Uterus (tissue), 3 donors: ENCODE measurements at regions not wholly inside any gene's neighbourhood (a gene's known extent, or its start where the extent isn't known, plus 50 kb on each side); places are given as distances from the start of the nearest gene placed in this dataset.

Experiments used
- DNase-seq, 2 donors: peaks; one replicate each; pipeline ENCODE4 v3.0.0-alpha.2; 2019 to 2020
- H3K27ac ChIP-seq, 2 donors: fragments of 200-600 bp; sonication (generic); 1 replicate in 1 of 2; 2 replicates in 1 of 2; pipeline ENCODE4 v1.5.1; 2016 to 2018
- H3K27me3 ChIP-seq, 2 donors: fragments of 200-600 bp; sonication (generic); one replicate each; pipeline ENCODE4 v1.5.1; 2018 to 2019; ENCODE audit warnings: control low read depth in 1 of 2
- H3K36me3 ChIP-seq, 2 donors: fragments of 200-600 bp; sonication (generic); one replicate each; pipeline ENCODE4 v1.5.1; 2019; ENCODE audit warnings: control low read depth in 1 of 2
- H3K4me1 ChIP-seq, 2 donors: fragments of 200-600 bp; sonication (generic); one replicate each; pipeline ENCODE4 v1.5.1; 2018 to 2019; ENCODE audit warnings: control low read depth in 1 of 2
- H3K4me3 ChIP-seq, 2 donors: fragments of 200-600 bp; sonication (generic); 1 replicate in 1 of 2; 2 replicates in 1 of 2; pipeline ENCODE4 v1.5.1; 2018 to 2019; ENCODE audit warnings: mild to moderate bottlenecking in 1 of 2
- H3K9me3 ChIP-seq, 2 donors: fragments of 200-600 bp; sonication (generic); one replicate each; pipeline ENCODE4 v1.5.1; 2019; ENCODE audit warnings: control low read depth in 1 of 2
- CTCF ChIP-seq, 4 experiments: fragments of 200-600 bp in 2 of 4; fragments of 450-650 bp in 2 of 4; sonication (generic) in 2 of 4; IDR thresholded peaks; one replicate each; pipeline ENCODE4 v1.5.1; 2016 to 2019; ENCODE audit warnings: antibody characterized with exemption in 4 of 4, mild to moderate bottlenecking in 2 of 4, moderate library complexity in 1 of 4
- POLR2A ChIP-seq, 2 donors: fragments of 450-650 bp; IDR thresholded peaks; one replicate each; pipeline ENCODE4 v1.6.1; 2016; ENCODE audit warnings: antibody characterized with exemption in 2 of 2, mild to moderate bottlenecking in 1 of 2, moderate library complexity in 1 of 2
- intact Hi-C: fragments of 100-400 bp; cut with DNase I; formaldehyde crosslinking; loops from one replicate; pipeline ENCODE4 v1.15.1; 2023; ENCODE audit warnings: low total_unique reads
- donor health status: DM: yes; HTN: yes; CAD: no.

- Histone ChIP-seq H3K4me3 (no peak overlapping the region), H3K27me3 (no peaks in the 10 kb centered on the region), H3K36me3 (no peaks in the 10 kb centered on the region), H3K4me1 (no peaks in the 10 kb centered on the region), H3K27ac (no peak overlapping the region), H3K9me3 (no peaks in the 10 kb centered on the region)
- TF ChIP-seq POLR2A (IDR thresholded peaks at IDR 0.05) (no peak), CTCF (IDR thresholded peaks at IDR 0.05) (no peak)
- intact Hi-C loops = no loop called here
- DNase-seq = no peak
Measured at GRCh38 chr13:61654481-61654880, 238.8 kb upstream of the PCDH20 start.

DNA sequence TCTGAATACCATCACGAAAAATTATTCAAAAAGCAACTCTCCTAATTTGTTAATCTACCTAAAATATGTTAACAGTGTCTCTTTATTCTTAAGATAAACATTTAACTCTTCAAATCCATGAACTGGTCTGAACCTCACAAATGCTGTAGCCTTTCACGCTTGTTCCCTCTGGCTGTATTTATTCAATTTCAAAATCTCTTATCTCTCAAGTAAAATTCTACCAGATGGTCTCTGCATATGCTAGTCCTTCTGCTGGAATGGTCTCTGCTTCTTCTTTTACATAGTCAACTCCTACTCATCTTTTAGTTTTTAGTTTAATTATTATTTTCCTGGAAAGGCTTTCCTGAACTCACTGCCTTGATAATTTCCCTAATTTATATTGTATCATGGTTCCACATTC, 232.9 kb upstream of the PCDH20 start:
- no peaks in the 10 kb centered on the region for H3K27me3 ChIP-seq
- no peak overlapping the region for H3K27ac ChIP-seq
- H3K9me3 ChIP-seq = no peaks in the 10 kb centered on the region
- DNase-seq = no peak
- H3K4me3 ChIP-seq = no peak overlapping the region
- intact Hi-C loops = no loop called here
- no peak for TF ChIP-seq POLR2A (IDR thresholded peaks at IDR 0.05)
- no peak for TF ChIP-seq CTCF (IDR thresholded peaks at IDR 0.05)
- no peaks in the 10 kb centered on the region for H3K4me1 ChIP-seq
- H3K36me3 ChIP-seq = no peaks in the 10 kb centered on the region

GRCh38 chr13:61612192-61612591, 196.5 kb upstream of the PCDH20 start:
- H3K4me1 ChIP-seq = no peaks in the 10 kb centered on the region
- TF ChIP-seq POLR2A (IDR thresholded peaks at IDR 0.05) = no peak
- no peak for TF ChIP-seq CTCF (IDR thresholded peaks at IDR 0.05)
- H3K36me3 ChIP-seq = peaks cover 0 to 3% of the 10 kb centered on the region in 2 donors
- no peak for DNase-seq
- no peaks in the 10 kb centered on the region for H3K27me3 ChIP-seq
- no peaks in the 10 kb centered on the region for H3K9me3 ChIP-seq
- no peak overlapping the region for H3K4me3 ChIP-seq
- intact Hi-C loops = no loop called here
- no peak overlapping the region for H3K27ac ChIP-seq

GRCh38 chr13:61608138-61608537, 192.5 kb upstream of the PCDH20 start:
- H3K27me3 ChIP-seq = no peaks in the 10 kb centered on the region
- intact Hi-C loops = no loop called here
- no peak for TF ChIP-seq CTCF (IDR thresholded peaks at IDR 0.05)
- no peak for TF ChIP-seq POLR2A (IDR thresholded peaks at IDR 0.05)

DNA sequence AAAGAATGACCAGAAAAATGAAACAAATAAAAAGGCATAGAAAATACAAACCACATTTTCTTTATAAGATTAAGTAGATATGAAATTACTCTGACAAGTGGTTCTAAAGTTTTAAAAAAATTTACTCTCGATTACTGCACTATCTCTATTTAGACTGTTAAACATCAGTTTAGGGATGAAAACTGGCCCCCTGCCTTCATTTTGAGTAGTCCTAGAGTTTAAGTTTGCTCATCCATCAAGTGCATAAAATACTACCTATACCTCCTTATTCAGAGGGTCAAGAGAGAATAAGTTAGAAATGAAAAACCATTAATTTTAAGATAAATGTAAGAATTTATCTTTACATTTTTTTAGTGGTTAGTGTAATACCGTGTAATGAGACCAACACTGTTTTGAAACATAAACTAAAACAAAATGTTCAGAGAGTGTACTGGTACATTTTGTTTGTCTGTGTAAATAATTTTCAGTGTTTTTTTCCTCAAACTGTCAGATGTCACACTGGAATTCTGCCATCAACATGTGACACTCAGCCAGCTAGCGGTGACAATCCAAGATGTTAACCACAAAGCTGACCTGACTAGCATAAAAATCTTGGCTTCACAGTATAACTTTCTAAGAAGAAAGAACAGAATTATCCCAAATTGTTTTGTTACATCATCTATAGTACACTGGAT, 184.8 kb upstream of the PCDH20 start:
- intact Hi-C loops = no loop called here
- Histone ChIP-seq H3K4me1 (no peaks in the 10 kb centered on the region), H3K36me3 (no peaks in the 10 kb centered on the region), H3K4me3 (no peak overlapping the region), H3K27me3 (no peaks in the 10 kb centered on the region), H3K27ac (no peak overlapping the region), H3K9me3 (no peaks in the 10 kb centered on the region)
- TF ChIP-seq POLR2A (IDR thresholded peaks at IDR 0.05) (no peak), CTCF (IDR thresholded peaks at IDR 0.05) (no peak)
- no peak for DNase-seq

More at GRCh38 chr13:61608138-61608537, 192.5 kb upstream of the PCDH20 start:
- Histone ChIP-seq H3K4me3 (no peak overlapping the region), H3K36me3 (peaks cover 0 to 3% of the 10 kb centered on the region in 2 donors), H3K4me1 (no peaks in the 10 kb centered on the region), H3K27ac (no peak overlapping the region), H3K9me3 (no peaks in the 10 kb centered on the region)
- DNase-seq = no peak
